Body of pancreas (tissue), 4 donors: ENCODE measurements at regions not wholly inside any gene's neighbourhood (a gene's known extent, or its start where the extent isn't known, plus 50 kb on each side); places are given as distances from the start of the nearest gene placed in this dataset.

Experiments used
- CTCF ChIP-seq, 7 experiments: fragments of 450-650 bp in 4 of 7; fragments of 200-600 bp in 3 of 7; sonication (generic) in 3 of 7; IDR thresholded peaks; one replicate each; pipeline ENCODE4 v1.5.1; 2016 to 2019; ENCODE audit warnings: antibody characterized with exemption in 7 of 7
- POLR2A ChIP-seq, 3 donors: fragments of 450-650 bp; IDR thresholded peaks; one replicate each; pipeline ENCODE4 v1.6.1; 2016; ENCODE audit warnings: antibody characterized with exemption in 3 of 3, mild to moderate bottlenecking in 2 of 3

DNA sequence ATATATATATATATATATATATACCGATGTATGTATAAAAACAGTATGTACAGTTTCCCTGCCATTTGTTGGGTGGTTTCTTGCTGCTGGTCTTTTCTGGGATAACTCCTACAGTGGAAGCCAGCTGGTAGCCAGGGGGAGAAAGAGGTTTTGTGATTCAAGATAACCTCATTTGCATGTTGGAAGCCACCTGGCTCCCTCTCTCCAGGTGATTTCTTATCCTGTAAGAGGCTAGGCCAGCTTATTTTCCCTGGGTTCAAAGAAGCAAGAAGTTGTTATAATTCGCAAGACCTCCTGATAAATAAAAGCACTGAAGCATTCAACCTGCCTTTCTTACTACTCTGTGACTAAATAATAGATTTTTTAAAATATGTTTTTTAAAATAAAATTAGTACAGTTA is 443.3 kb downstream of the VGLL3 start:
- no peak for TF ChIP-seq CTCF (IDR thresholded peaks at IDR 0.05)
- no peak for TF ChIP-seq POLR2A (IDR thresholded peaks at IDR 0.05)
